HG02884 (cell line): ENCODE measurements at regions not wholly inside any gene's neighbourhood (a gene's known extent, or its start where the extent isn't known, plus 50 kb on each side); places are given as distances from the start of the nearest gene placed in this dataset.
"Not testable (repeated sequence)": the region's sequence is repeated elsewhere in the genome, so short reads cannot be mapped to it uniquely, and the experiment has no call there.

Source experiments
- ATAC-seq: cut with Tn5 transposase; IDR thresholded peaks from one replicate; pipeline ENCODE4 v1.9.1; 2021; ENCODE audit warnings: mild to moderate bottlenecking, moderate library complexity; ENCODE audit not compliant: unreplicated experiment

GRCh38 chr11:88061111-88061510, 114.1 kb downstream of the RAB38 start:
- no peak for ATAC-seq

DNA sequence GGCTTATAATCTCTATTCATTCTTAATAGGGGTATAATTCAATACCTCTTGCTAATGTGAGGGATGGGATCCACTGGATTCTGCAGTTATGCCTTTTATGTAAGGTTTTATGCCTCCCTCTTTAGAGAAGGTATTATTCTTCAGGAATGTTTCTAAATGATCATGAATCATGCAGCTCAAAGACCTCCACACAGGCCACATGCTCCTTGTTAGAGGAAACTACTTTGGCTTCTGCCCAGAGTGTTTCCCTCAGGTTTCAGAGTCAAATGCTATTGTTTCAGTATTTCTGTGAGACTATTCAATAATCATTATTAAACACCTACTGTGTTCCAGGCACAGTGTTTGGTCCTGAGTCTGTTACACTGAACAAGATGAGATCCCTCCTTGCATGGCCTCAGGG, 115.9 kb downstream of the RAB38 start:
- no peak for ATAC-seq

DNA sequence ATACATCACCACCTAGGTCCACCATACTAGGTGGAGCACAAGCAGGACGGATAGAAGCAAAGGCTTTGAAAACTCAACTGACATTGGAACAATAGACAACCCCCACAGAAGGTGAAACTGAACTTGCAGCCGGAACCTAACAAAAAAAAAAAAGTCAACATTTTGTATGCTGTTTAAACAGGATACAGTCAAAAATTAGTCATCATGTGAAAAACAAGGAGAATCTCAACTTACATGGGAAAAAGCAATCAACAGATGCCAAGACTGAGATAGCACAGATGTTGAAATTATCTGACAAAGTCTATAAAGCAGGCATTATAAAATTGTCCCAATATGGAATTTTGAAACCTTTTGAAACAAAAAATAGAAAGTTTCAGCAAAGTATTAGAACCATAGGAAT, 123.8 kb downstream of the RAB38 start:
- ATAC-seq: no peak

GRCh38 chr11:88050247-88050646, 125.0 kb downstream of the RAB38 start:
- ATAC-seq: no peak

GRCh38 chr11:88045288-88045687, 130.0 kb downstream of the RAB38 start:
- ATAC-seq: not testable (repeated sequence)

DNA sequence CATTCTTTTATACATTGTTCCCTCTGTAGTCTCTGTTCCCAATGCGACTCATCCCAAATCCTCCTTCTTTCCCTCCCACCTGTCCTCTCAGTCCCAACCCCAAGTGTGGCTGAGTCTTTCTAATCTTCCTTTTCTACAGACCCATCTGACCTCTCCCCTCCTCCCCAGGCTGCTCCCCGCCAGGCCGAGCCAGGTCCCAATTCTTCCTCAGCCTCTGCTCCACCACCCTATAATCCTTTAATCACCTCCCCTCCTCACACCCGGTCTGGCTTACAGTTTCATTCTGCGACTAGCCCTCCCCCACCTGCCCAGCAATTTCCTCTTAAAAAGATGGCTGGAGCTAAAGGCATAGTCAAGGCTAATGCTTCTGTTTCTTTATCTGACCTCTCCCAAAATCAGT, 130.6 kb downstream of the RAB38 start:
- ATAC-seq: not testable (repeated sequence)

DNA sequence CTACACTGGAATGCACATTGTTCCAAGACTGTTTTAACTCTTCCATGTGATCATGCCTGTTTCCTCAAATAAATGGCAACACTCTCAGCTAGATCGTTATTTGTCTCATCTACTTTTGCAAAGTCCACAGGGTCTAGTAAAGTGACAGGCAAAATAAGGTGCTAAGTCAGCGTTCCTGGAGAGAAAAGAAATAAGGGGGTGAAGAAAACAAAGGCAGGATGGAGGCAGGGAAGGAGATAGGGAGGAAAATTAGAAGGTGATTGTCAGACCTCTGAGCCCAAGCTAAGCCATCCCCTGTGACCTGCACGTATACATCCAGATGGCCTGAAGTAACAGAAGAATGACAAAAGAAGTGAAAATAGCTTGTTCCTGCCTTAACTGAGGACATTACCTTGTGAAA, 132.1 kb downstream of the RAB38 start:
- no peak for ATAC-seq

DNA sequence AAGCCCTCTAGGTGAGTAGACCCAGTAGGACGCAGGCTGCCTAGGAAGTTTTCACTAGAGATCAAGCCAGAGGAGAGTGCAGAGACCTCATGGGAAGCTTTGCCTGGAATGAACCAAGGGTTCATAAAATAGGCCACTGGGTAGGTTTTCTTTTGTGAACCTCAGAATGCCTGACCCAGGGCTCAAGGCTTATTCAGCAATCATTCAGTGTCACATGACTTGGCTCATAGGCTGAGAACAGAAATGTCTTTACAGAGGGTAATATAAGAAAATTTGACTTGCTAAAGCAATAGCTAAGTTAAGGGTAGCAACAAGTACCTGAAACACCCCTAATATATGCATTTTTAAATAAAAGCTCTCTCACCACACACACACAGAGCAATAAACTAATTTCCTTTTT, 132.6 kb downstream of the RAB38 start:
- no peak for ATAC-seq

DNA sequence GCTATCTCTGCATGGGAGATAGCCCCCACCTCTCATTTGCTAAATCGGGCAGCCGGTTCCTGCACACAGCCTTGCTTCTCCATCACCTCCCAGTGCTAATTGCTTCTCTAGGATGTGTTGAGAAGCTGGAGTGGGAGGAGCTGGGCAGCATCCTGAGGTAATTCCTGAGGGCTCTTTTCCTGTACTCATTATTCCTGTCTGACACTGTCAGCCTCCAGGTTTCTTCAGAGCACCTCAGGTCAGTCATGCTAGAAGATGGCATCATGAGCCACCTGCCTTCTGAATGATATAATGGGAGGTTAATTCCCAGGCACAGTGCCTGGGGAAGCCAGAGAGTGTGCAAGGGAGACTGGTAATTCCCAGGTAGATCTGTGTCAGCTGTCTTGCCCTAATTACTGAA, 133.0 kb downstream of the RAB38 start:
- ATAC-seq: no peak

- no peak for ATAC-seq
These were observed 133.6 kb downstream of the RAB38 start for GRCh38 chr11:88041679-88042078.

GRCh38 chr11:88040148-88040496, 135.1 kb downstream of the RAB38 start:
- no peak for ATAC-seq

GRCh38 chr11:88039476-88040147, 135.6 kb downstream of the RAB38 start:
- no peak for ATAC-seq

- ATAC-seq: no peak
These were observed 137.2 kb downstream of the RAB38 start for GRCh38 chr11:88038063-88038462.

DNA sequence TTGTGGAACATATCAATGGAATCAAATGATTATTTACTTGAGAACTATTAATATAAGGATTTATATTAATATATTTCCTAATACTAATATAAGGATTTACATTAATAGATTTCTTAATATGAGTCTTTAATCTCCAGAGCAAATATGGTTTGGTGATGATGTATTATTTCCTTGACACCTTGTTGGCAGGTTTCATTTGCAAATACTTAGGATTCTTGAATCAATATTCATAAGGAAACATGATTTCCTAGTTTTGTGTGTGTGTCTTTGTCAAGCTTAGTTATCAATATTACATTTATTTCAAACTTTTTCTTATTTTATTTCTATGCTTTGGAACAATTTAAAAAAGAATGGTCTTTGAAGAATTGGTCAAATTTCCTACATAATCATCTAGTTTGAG, 138.5 kb downstream of the RAB38 start:
- ATAC-seq: no peak

- ATAC-seq: no peak
These were observed 140.0 kb downstream of the RAB38 start for GRCh38 chr11:88035271-88035670.

DNA sequence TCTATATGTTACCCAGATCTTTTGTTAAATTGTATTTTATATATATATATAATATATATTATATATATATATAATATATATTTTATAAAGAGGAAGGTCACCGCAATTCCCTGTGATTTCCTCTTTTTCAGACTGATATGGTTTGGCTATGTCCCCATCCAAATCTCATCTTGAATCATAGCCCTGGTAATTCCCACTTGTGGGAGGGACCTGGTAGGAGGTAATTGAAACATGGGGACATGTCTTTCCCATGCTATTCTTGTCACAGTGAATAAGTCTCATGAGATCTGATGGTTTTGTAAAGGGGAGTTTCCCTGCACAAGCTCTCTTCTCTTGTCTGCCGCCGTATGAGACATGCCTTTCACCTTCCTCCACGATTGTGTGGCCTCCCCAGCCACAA, 157.6 kb downstream of the RAB38 start:
- ATAC-seq: no peak

GRCh38 chr11:88016392-88017170, 158.7 kb downstream of the RAB38 start:
- ATAC-seq: peak; percentile 89

DNA sequence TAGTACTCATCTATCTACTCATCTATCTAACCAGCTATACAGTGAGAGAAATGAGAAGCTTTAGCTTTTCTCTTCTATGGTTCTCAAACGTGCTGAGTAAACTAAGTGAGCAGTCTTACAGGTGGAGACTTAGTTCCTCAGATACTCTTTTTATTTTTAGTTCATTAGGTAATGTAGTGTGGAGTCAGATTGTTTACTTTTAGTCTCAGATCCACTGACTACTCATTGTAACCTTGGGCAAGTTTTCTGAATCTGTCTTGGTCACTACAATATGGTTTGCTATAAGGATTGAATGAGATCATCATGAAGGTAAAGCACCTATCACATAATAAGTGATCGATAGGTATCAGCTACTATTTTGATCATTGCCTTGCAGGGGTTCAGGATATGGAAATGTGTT, 160.1 kb downstream of the RAB38 start:
- no peak for ATAC-seq

DNA sequence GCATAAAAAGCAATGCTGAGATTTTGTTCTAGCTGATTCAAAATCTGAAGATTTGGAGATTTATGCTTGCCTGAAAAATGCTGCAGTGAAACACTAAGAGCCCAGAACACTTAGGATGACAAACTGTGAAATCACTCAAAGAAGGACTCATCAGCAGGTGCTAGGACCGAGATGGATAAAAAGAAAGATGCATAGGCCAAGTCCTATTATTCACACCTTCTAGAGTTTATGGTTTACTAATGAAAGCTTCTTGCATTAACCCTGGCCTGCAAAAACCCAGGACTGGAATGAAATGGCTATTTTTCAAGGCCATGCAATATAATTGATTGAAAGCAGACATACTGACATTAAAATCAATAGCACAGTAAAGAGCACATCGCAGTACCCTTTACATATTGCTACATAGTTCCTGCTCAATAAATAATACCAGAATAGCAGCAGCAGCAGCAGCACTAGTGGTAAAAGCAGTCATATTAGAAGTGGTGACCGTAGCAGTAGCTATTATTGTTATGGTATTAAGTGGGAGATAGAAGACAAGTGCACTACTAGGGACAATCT, 161.7 kb downstream of the RAB38 start:
- no peak for ATAC-seq

DNA sequence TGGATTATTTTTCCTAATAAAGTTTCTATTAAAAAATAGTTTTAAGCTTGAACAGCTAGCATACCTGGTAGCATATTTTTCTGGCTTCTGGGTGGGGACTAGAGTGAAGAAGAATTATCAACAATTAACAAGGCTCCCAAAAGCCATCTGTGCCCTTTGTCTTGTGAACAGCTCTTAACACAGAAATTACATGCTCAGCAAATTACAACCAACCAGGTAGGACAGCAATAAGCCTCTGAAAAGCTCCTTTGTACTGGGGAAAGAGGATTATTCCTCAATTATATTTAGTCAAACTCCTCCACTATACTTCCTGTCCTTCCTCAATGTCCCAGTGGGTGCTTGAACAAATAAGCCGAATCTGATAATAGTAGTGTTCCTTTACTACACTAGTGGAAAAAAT, 162.8 kb downstream of the RAB38 start:
- ATAC-seq: no peak

- ATAC-seq: no peak
These were observed 199.2 kb downstream of the RAB38 start for GRCh38 chr11:87976009-87976408.

DNA sequence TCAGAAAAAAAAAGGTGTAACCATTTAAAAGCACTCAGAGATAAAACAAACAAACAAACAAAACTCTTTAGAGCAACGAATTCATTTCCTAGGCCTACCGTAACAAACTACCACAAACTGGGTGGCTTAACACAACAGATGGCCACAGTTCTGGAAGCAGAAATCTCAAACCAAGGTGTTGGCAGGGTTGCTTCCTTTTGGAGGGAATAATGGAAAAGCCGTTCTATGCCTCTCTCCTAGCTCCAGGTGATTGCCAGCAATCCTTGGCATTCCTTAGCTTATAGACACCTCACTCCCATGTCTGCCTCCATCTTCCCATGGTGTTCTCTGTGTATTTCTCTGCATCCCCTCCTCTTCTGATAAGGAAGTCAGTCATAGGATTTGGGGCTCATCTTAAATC, 200.4 kb downstream of the RAB38 start:
- ATAC-seq: no peak
